HCT116 (cell line): ENCODE measurements at regions not wholly inside any gene's neighbourhood (a gene's known extent, or its start where the extent isn't known, plus 50 kb on each side); places are given as distances from the start of the nearest gene placed in this dataset.

ENCODE experiments used
- ATAC-seq: fragments of 200-7000 bp; cut with Tn5 transposase; 2 replicates; pipeline ENCODE4 v1.9.1; 2020; ENCODE audit warnings: mild to moderate bottlenecking, moderate library complexity
- BruUV-seq: library from RNA; stranded (reverse); fragments of 400-500 nt; replicated peaks from 2 replicates; lab custom pipeline; 2021; lab: Mats Ljungman, UMichigan
- CTCF ChIA-PET: fragments of 300-600 bp; sonication (Branson Sonifier 250); formaldehyde crosslinking; loops from one replicate; lab custom pipeline; 2021; ENCODE audit warnings: antibody characterized with exemption; lab: Charles Lee
- POLR2A ChIA-PET: fragments of 300-600, 350-600 bp; sonication (Branson Sonifier 250); formaldehyde crosslinking; loops from one replicate; lab custom pipeline; 2021; ENCODE audit warnings: antibody characterized with exemption; lab: Charles Lee
- RAD21 ChIA-PET, 2 experiments: fragments of 300-600 bp; sonication (Branson Sonifier 250); formaldehyde crosslinking; loops; one replicate each; lab custom pipeline; 2023; ENCODE audit warnings: low total read pairs in 2 of 2; ENCODE audit not compliant: uncharacterized antibody in 2 of 2, unreplicated experiment in 2 of 2, low non-redundant PET in 1 of 2; lab: Charles Lee
- DNase-seq: peaks from one replicate; pipeline ENCODE4 v3.0.0-alpha.2; 2010; ENCODE audit warnings: low read depth, low spot score
- H2AFZ ChIP-seq: fragments of 200-600 bp; shearing (Covaris generic), sonication (generic); 2 replicates; pipeline ENCODE4 v1.6.1; 2017; ENCODE audit warnings: low read depth, mixed run types, mixed read lengths, antibody characterized with exemption, low read length; ENCODE audit not compliant: poor library complexity, severe bottlenecking
- H3K27ac ChIP-seq: 2 replicates; pipeline ENCODE4 v1.5.1; 2012; ENCODE audit warnings: low read depth, low read length
- H3K27me3 ChIP-seq: fragments of 200-600 bp; sonication (generic); 2 replicates; pipeline ENCODE4 v1.6.1; 2016; ENCODE audit warnings: mixed run types, low read length, mixed read lengths; ENCODE audit not compliant: insufficient read depth
- H3K36me3 ChIP-seq, 2 experiments: fragments of 200-500 bp in 1 of 2; fragments of 200-600 bp in 1 of 2; sonication (Bioruptor generic) in 1 of 2; sonication (generic) in 1 of 2; 2 replicates each; pipeline versions ENCODE4 v1.5.1 to v1.6.1; 2014 to 2016; ENCODE audit warnings: low read length in 2 of 2, inconsistent platforms in 1 of 2, mixed read lengths in 1 of 2, mixed run types in 1 of 2; ENCODE audit not compliant: insufficient read depth in 2 of 2, control insufficient read depth in 1 of 2
- H3K4me1 ChIP-seq, 2 experiments: fragments of 200-600 bp in 1 of 2; sonication (generic) in 1 of 2; 2 replicates each; pipeline versions ENCODE4 v1.5.1 to v1.6.1; 2012 to 2017; ENCODE audit warnings: low read length in 2 of 2, inconsistent platforms in 1 of 2, mild to moderate bottlenecking in 1 of 2, mixed read lengths in 1 of 2, mixed run types in 1 of 2, moderate library complexity in 1 of 2; ENCODE audit not compliant: insufficient read depth in 2 of 2, control insufficient read depth in 1 of 2
- H3K4me2 ChIP-seq: fragments of 200-600 bp; sonication (generic); 2 replicates; pipeline ENCODE4 v1.6.1; 2017; ENCODE audit warnings: mixed run types, low read length, mixed read lengths
- H3K4me3 ChIP-seq, 2 experiments: fragments of 200-600 bp in 1 of 2; sonication (generic) in 1 of 2; replicated peaks in 1 of 2; 2 replicates each; pipeline ENCODE4 v1.5.1; 2011 to 2016; ENCODE audit warnings: low read length in 2 of 2, control low read depth in 1 of 2, low read depth in 1 of 2, mild to moderate bottlenecking in 1 of 2, mixed read lengths in 1 of 2, mixed run types in 1 of 2
- H3K79me2 ChIP-seq: fragments of 200-600 bp; sonication (generic); 2 replicates; pipeline ENCODE4 v1.6.1; 2017; ENCODE audit warnings: mild to moderate bottlenecking, mixed run types, low read length, moderate library complexity, mixed read lengths; ENCODE audit not compliant: insufficient read depth
- H3K9ac ChIP-seq: fragments of 200-600 bp; sonication (generic); 2 replicates; pipeline ENCODE4 v1.6.1; 2016; ENCODE audit warnings: low read length, mixed read lengths
- H3K9me2 ChIP-seq: fragments of 200-600 bp; sonication (generic), shearing (Covaris generic); 2 replicates; pipeline ENCODE4 v1.6.1; 2017; ENCODE audit warnings: mixed run types, mild to moderate bottlenecking, moderate library complexity; ENCODE audit not compliant: insufficient read depth
- H3K9me3 ChIP-seq, 2 experiments: fragments of 200-500 bp in 1 of 2; fragments of 200-600 bp in 1 of 2; sonication (Bioruptor generic) in 1 of 2; sonication (generic) in 1 of 2; 2 replicates each; pipeline ENCODE4 v1.6.1; 2014 to 2017; ENCODE audit warnings: low read length in 2 of 2, mixed read lengths in 2 of 2, inconsistent platforms in 1 of 2, low read depth in 1 of 2, mild to moderate bottlenecking in 1 of 2, mixed run types in 1 of 2, moderate library complexity in 1 of 2; ENCODE audit not compliant: control insufficient read depth in 1 of 2, insufficient read depth in 1 of 2
- H4K20me1 ChIP-seq: fragments of 200-600 bp; sonication (generic), shearing (Covaris generic); 2 replicates; pipeline ENCODE4 v1.6.1; 2017; ENCODE audit warnings: mixed run types, mild to moderate bottlenecking, moderate library complexity; ENCODE audit not compliant: insufficient read depth
- CTCF ChIP-seq, 3 experiments: fragments of 200-600 bp in 1 of 3; sonication (generic) in 1 of 3; IDR thresholded peaks in 2 of 3; conservative IDR thresholded peaks in 1 of 3; 2 replicates each; pipeline ENCODE4 v1.5.1; 2012 to 2017; ENCODE audit warnings: low read depth in 2 of 3, low read length in 2 of 3, antibody characterized with exemption in 1 of 3, borderline replicate concordance in 1 of 3, control low read depth in 1 of 3, mild to moderate bottlenecking in 1 of 3, mixed read lengths in 1 of 3, mixed run types in 1 of 3, moderate library complexity in 1 of 3; ENCODE audit not compliant: insufficient read depth in 1 of 3
- ELF1 ChIP-seq: IDR thresholded peaks from 2 replicates; pipeline ENCODE4 v1.6.1; 2012; ENCODE audit warnings: low read depth, borderline replicate concordance
- EZH2 ChIP-seq: fragments of 200-600 bp; sonication (generic); IDR thresholded peaks from 2 replicates; pipeline ENCODE4 v1.6.1; 2017; ENCODE audit warnings: antibody characterized with exemption, mixed run types
- FOSL1 ChIP-seq: IDR thresholded peaks from 2 replicates; pipeline ENCODE4 v1.6.1; 2012; ENCODE audit warnings: low read depth
- POLR2A ChIP-seq: IDR thresholded peaks from 2 replicates; pipeline ENCODE4 v1.7.0; 2011; ENCODE audit warnings: borderline replicate concordance; ENCODE audit not compliant: insufficient read depth, insufficient read length; ENCODE audit errors: extremely low read depth
- POLR2AphosphoS5 ChIP-seq: IDR thresholded peaks from 2 replicates; pipeline ENCODE4 v1.6.1; 2011; ENCODE audit warnings: mild to moderate bottlenecking, low read depth, low read length, moderate library complexity
- SIN3A ChIP-seq: IDR thresholded peaks from 2 replicates; pipeline ENCODE4 v1.6.1; 2012; ENCODE audit warnings: low read depth
- ZFX ChIP-seq: fragments of 450-650 bp; IDR thresholded peaks from 2 replicates; pipeline ENCODE4 v1.6.1; 2017
- intact Hi-C: fragments of 100-400 bp; cut with micrococcal nuclease; formaldehyde crosslinking; loops from 2 replicates; pipeline ENCODE4 v1.10.0; 2022

GRCh38 chr12:91810531-91811451, 334.9 kb downstream of the BTG1 start:
- Histone ChIP-seq H3K4me3 (no peak overlapping the region), H3K27me3 (no peaks in the 10 kb centered on the region), H3K4me1 (no peaks in the 10 kb centered on the region), H3K9me3 (no peaks in the 10 kb centered on the region), H2AFZ (peak overlapping the region; percentile 52), H3K36me3 (no peaks in the 10 kb centered on the region), H4K20me1 (no peaks in the 10 kb centered on the region), H3K9me2 (no peaks in the 10 kb centered on the region), H3K4me2 (no peak overlapping the region), H3K27ac (no peak overlapping the region), H3K79me2 (no peaks in the 10 kb centered on the region), H3K9ac (no peak overlapping the region)
- DNase-seq, result no peak
- TF ChIP-seq ZFX (no peak), CTCF (IDR thresholded peaks at IDR 0.05 in 2 of 3, conservative IDR thresholded peaks at IDR 0.05 in 1 of 3; ENCODE audit: borderline replicate concordance in 1 of 3, insufficient read depth in 1 of 3, low read depth in 2 of 3, low read length in 2 of 3) (no peak), SIN3A (no peak), ELF1 (no peak), FOSL1 (no peak), POLR2A (no peak), EZH2 (no peak), POLR2AphosphoS5 (no peak)
- no TSS peak for BruUV-seq
- no peak for ATAC-seq
- intact Hi-C loops, result loop anchor here (1.0 to 10.0 kb wide), 3 partner anchors 332 to 760 kb away; no protein-coding TSS in a partner anchor
- RAD21 ChIA-PET, result interaction anchor here (0.5 to 0.6 kb wide), 2 partner anchors 67 to 229 kb away, joined by 3 to 5 read pairs; no protein-coding TSS in a partner anchor
- POLR2A ChIA-PET, result interaction anchor here (2.0 kb wide), 1 partner anchor 335 kb away, joined by 8 read pairs; the partner anchor contains the start of gene BTG1
- CTCF ChIA-PET, result interaction anchor here (0.7 to 3.0 kb wide), 12 partner anchors 9 to 761 kb away, joined by 3 to 20 read pairs (median 4); no protein-coding TSS in a partner anchor
